ENCODE measurements at regions not wholly inside any gene's neighbourhood (a gene's known extent, or its start where the extent isn't known, plus 50 kb on each side); places are given as distances from the start of the nearest gene placed in this dataset.
A peak's percentile ranks its signal among the peaks of the same experiment; 100 is the strongest.
"Not testable (repeated sequence)": the region's sequence is repeated elsewhere in the genome, so short reads cannot be mapped to it uniquely, and the experiment has no call there.

DNA sequence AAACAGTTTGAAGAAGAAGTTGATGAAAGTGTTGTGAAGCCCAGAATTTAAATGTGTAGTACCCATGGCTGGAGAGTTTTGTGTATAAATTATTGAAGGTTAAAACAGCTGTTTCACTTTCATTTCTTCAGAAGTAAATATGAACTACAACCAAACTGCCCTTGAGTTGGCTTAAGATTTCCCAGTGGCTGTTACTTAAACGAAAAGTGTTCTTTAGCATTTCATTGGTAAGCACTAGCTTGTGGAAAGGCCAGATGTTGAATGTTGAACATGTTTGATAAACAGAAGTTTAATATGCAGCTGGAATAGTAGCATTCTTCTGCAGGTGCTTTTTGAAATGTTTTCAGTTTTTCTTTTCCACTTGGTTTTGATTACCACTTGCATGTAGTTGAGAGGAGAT lies 83.2 kb upstream of the TNRC6B start:
- DNase-seq = no peak

DNA sequence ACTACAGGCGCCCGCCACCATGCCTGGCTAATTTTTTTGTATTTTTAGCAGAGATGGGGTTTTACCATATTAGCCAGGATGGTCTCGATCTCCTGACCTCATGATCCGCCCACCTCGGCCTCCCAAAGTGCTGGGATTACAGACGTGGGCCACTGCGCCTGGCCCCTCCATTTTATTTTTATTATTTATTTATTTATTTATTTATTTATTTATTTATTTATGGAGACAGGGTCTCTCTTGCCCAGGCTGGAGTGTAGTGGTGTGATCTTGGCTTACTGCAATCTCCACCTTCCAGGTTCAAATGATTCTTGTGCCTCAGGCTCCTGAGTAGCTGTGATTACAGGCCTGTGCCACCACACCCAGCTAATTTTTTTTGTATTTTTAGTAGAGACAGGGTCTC lies 77.8 kb upstream of the TNRC6B start:
- DNase-seq = not testable (repeated sequence)

DNA sequence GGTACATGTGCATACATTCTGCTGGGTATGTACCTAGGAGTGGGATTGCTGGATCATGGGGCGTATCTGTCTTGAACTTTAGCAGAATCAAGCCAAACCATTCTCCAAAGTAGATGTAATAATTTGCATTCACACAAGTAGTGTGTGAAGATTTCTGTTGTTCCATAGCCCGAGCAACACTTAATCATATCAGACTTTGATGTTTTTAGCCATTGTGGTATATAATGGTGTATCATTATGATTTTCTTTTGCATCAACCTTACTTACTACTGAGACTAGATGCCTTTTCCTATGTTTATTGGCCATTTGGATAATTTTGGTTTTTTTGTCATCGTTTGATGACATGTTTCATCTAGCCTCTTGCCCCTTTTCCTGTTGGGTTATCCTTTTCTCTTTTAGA lies 72.0 kb upstream of the TNRC6B start:
- no peak for DNase-seq

- no peak for DNase-seq
Observed at GRCh38 chr22:40107244-40107643, 70.5 kb upstream of the TNRC6B start.

GRCh38 chr22:40107851-40108378 lies 69.8 kb upstream of the TNRC6B start:
- peak; percentile 45 for DNase-seq

GRCh38 chr22:40108396-40108795 lies 69.3 kb upstream of the TNRC6B start:
- no peak for DNase-seq

- DNase-seq = not testable (repeated sequence)
Observed at GRCh38 chr22:40108926-40109325, 68.8 kb upstream of the TNRC6B start.

- no peak for DNase-seq
Observed at GRCh38 chr22:40111451-40111850, 66.3 kb upstream of the TNRC6B start.

DNA sequence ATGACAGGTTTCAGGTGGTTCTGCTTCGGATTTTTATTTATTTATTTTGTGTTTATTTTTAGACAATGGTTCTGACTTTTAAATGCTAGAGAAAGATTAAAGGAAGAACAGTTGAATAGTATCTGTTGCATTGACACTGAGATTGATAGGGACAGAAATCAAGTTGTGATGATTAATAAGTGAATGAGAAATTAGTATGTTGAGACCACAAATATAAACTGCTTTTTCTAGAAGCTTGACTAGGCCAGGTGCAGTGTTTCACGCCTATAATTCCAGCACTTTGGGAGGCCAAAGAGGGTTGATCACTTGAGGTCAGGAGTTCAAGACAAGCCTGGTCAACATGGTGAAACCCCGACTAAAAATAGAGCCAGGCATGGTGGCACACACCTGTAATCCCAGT lies 65.1 kb upstream of the TNRC6B start:
- no peak for DNase-seq

- peak; percentile 20 for DNase-seq
Observed at GRCh38 chr22:40113696-40114095, 64.0 kb upstream of the TNRC6B start.

- DNase-seq = no peak
Observed at GRCh38 chr22:40114411-40114810, 63.3 kb upstream of the TNRC6B start.

GRCh38 chr22:40116496-40117200 lies 61.1 kb upstream of the TNRC6B start:
- no peak for DNase-seq

DNA sequence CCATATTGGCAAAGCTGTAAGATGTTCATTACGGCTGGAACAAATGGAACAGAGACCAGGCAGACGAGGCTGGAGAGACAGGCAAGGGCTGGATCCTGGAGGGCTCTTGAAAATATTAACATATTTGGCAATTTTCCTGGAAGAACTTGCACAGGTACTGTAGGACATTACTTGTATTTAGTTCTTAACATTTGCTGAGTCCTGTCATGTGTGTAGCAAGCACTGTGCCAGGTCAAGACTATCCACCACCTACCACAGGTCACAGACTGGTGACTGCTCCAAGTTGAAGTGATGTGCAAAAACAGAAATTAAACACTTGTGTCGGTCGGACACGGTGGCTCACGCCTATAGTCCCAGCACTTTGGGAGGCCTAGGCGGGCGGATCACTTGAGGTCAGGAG lies 58.7 kb upstream of the TNRC6B start:
- DNase-seq = no peak

DNA sequence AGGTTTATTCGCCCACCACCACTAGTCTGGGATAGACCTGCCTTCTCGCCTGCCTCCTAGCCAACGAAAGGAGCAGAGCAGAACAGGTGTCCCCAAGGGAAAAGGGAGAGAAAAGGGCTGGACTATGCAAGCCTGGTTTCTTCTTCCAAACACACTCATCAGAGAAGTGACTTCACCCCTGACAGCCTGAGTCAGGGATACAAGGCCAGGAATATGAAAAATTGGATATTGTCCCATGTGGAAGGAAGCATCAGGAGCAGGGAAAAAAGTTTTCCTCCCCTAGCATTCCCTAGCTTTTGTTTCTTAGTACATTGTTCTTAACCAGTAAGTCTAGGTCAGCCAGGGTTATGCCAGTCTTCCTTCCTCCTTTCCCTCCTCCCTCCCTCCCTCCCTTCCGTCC lies 56.9 kb upstream of the TNRC6B start:
- DNase-seq = no peak

DNA sequence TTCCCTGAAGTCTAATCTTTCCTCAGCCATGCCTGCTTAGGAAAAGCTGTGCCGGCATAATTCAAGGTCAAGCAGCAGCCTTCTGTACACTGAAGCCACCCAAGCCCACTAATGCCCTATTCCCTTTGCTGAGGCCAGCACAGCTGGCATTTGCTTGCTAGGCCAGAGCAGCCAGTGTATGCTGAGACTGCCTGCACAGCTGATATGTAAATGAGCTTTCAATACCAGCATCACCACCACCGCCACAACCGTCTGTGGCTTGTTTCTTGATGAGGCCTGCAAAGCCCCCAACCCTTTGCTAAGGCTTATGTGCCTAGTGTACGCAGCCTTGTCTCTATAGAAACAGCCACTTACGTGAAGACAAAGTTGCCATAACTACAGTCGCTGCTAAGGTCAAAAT lies 56.3 kb upstream of the TNRC6B start:
- peak; percentile 28 for DNase-seq

- DNase-seq = no peak
Observed at GRCh38 chr22:40122792-40123191, 54.9 kb upstream of the TNRC6B start.

DNA sequence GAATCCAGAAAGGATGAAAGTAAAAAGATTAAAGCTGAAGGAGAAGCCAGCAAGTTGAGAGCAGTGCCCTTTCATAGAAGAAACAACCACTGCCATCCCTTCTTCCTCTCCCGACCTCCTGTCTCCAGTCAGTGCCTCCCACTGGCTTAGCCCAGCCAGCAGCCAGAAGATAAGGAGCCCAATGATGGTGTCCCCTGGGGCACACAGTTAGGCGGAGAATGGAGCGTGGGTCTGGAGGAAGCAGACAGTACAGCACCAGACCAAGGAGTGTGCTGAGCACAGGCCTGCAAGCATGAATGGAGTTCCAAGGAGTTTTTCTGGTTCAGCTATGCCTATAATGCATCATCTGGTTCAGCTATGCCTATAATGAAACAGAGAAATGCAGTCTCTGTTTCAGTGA lies 54.3 kb upstream of the TNRC6B start:
- no peak for DNase-seq
